ENCODE measurements at regions not wholly inside any gene's neighbourhood (a gene's known extent, or its start where the extent isn't known, plus 50 kb on each side); places are given as distances from the start of the nearest gene placed in this dataset.

DNA sequence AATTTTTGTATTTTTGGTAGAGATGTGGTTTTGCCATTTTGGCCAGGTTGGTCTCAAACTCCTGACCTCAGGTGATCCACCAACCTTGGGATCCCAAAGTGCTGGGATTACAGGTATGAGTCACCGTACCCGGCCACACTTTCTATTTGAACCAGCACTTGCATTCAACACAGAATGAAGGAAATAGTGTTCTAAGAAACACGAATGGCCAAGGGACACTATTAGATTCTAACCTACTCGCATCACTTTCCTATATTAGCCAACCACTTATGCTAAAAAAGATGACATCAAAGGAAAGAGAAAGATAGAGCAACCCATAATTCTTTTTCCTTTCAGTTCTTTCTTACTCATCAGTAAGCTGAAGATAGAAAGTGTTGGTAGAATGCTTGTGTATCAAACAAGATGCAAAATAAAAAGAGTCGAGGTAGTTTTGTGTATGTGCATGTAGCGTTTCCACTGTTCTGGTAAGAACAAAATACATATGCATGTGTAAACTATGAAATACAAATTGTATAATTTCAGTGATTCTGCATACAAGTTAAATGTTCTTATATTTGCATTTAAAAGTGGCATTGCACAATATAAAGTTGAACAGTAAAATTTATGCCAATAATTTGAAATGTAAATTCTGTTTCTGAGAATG lies 247.6 kb downstream of the CDCA7 start:
- no peak for TF ChIP-seq POLR2A (IDR thresholded peaks at IDR 0.05; ENCODE audit: low read length)
- TF ChIP-seq GATA1 (IDR thresholded peaks at IDR 0.05; ENCODE audit: low read depth, low read length) = no peak

Data from erythroblast (primary cell).